Endothelial cell (in vitro differentiated cells): ENCODE measurements at regions not wholly inside any gene's neighbourhood (a gene's known extent, or its start where the extent isn't known, plus 50 kb on each side); places are given as distances from the start of the nearest gene placed in this dataset.
A peak's percentile ranks its signal among the peaks of the same experiment; 100 is the strongest.

Experiments
- DNase-seq: peaks from one replicate; pipeline ENCODE4 v3.0.0; 2021; ENCODE audit warnings: low spot score
- H3K27ac Mint-ChIP-seq: one replicate; pipeline ENCODE4 v1.8.0; 2021; ENCODE audit warnings: mixed read lengths, inconsistent platforms; ENCODE audit not compliant: unreplicated experiment
- H3K27me3 Mint-ChIP-seq: one replicate; pipeline ENCODE4 v1.8.0; 2021; ENCODE audit warnings: mild to moderate bottlenecking, moderate library complexity, mixed read lengths, inconsistent platforms; ENCODE audit not compliant: unreplicated experiment
- H3K36me3 Mint-ChIP-seq: one replicate; pipeline ENCODE4 v1.8.0; 2021; ENCODE audit warnings: mild to moderate bottlenecking, low read depth, mixed read lengths, inconsistent platforms; ENCODE audit not compliant: unreplicated experiment
- H3K4me1 Mint-ChIP-seq: one replicate; pipeline ENCODE4 v1.8.0; 2021; ENCODE audit warnings: mild to moderate bottlenecking, mixed read lengths, inconsistent platforms; ENCODE audit not compliant: unreplicated experiment
- H3K4me3 Mint-ChIP-seq: one replicate; pipeline ENCODE4 v1.8.0; 2021; ENCODE audit warnings: mild to moderate bottlenecking, mixed read lengths, inconsistent platforms; ENCODE audit not compliant: unreplicated experiment
- H3K9me3 Mint-ChIP-seq: one replicate; pipeline ENCODE4 v1.8.0; 2021; ENCODE audit warnings: mixed read lengths, inconsistent platforms; ENCODE audit not compliant: unreplicated experiment
- TF ChIP-seq, protein P1 (sequence below): fragments of 200-600 bp; sonication (generic); IDR thresholded peaks from one replicate; pipeline ENCODE4 v1.5.0; 2021; ENCODE audit warnings: antibody characterized with exemption; ENCODE audit not compliant: unreplicated experiment

DNA sequence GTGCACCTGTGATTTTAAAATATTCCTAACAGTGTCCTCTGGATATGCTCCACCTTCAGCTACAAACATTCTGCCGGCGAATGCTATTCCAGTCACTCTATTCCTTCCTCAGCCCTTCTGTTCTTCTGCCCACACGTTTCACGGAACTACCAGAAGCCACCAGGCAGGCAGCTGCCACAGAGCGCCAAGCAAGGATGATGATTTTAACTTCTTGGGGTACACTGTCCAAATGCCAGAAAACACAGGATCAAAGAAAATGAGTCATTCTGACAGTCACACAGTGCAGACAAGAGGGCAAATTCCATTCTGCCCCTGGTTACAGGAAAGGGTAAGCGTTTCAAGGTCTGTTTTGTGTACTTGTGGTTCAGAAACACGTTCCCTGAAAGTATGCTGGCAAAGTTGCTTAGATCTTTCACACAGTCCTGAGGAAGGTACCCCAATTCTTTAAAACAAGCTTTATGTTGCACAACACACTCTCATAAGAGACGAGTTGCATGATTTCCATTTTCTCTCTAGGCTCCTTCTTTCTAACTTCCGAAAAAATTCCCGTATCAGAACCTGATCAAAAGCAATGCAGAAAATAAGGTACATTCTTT lies 508.3 kb upstream of the PKN2 start:
- H3K36me3 Mint-ChIP-seq = no peaks in the 10 kb centered on the region
- TF ChIP-seq, protein P1, sequence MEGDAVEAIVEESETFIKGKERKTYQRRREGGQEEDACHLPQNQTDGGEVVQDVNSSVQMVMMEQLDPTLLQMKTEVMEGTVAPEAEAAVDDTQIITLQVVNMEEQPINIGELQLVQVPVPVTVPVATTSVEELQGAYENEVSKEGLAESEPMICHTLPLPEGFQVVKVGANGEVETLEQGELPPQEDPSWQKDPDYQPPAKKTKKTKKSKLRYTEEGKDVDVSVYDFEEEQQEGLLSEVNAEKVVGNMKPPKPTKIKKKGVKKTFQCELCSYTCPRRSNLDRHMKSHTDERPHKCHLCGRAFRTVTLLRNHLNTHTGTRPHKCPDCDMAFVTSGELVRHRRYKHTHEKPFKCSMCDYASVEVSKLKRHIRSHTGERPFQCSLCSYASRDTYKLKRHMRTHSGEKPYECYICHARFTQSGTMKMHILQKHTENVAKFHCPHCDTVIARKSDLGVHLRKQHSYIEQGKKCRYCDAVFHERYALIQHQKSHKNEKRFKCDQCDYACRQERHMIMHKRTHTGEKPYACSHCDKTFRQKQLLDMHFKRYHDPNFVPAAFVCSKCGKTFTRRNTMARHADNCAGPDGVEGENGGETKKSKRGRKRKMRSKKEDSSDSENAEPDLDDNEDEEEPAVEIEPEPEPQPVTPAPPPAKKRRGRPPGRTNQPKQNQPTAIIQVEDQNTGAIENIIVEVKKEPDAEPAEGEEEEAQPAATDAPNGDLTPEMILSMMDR = no peak
- H3K4me3 Mint-ChIP-seq = no peak overlapping the region
- peaks cover 2% of the 10 kb centered on the region for H3K27me3 Mint-ChIP-seq
- no peak for DNase-seq
- peaks cover 4% of the 10 kb centered on the region for H3K4me1 Mint-ChIP-seq
- no peak overlapping the region for H3K27ac Mint-ChIP-seq
- H3K9me3 Mint-ChIP-seq = no peaks in the 10 kb centered on the region

DNA sequence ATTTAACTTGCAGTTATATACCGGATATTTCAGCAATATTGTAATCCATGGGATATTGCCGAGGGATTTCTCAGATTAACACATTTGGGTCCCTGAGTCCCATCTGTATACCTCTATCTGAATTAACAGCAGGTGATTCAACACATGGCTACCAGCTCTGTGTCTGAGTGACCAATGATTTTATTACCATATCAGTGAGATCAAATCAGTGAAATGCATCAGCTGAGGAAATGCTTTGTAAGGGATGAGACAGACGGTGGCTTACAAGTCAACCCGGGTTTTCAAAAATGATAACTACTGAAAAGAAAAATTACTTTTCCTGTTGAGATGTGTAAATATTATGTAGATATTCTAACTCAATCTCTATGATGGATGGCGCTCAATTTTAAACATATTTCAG lies 504.1 kb upstream of the PKN2 start:
- Mint-ChIP-seq H3K9me3 (no peaks in the 10 kb centered on the region), H3K27ac (no peak overlapping the region), H3K36me3 (no peaks in the 10 kb centered on the region), H3K4me3 (no peak overlapping the region), H3K4me1 (peaks cover 8% of the 10 kb centered on the region), H3K27me3 (peaks cover 2% of the 10 kb centered on the region)
- TF ChIP-seq, protein P1 = no peak
- no peak for DNase-seq

- peak; percentile 78 for DNase-seq
- Mint-ChIP-seq H3K4me3 (no peak overlapping the region), H3K9me3 (no peaks in the 10 kb centered on the region), H3K27me3 (peaks cover 2% of the 10 kb centered on the region), H3K4me1 (peaks cover 8% of the 10 kb centered on the region), H3K36me3 (no peaks in the 10 kb centered on the region), H3K27ac (peak overlapping the region; percentile 57)
- TF ChIP-seq, protein P1 = peak; percentile 73
Observed at GRCh38 chr1:88180449-88181108, 503.5 kb upstream of the PKN2 start.

GRCh38 chr1:88186911-88187310 lies 497.2 kb upstream of the PKN2 start:
- Mint-ChIP-seq H3K36me3 (no peaks in the 10 kb centered on the region), H3K4me3 (no peak overlapping the region), H3K9me3 (no peaks in the 10 kb centered on the region), H3K27ac (no peak overlapping the region), H3K4me1 (peaks cover 4% of the 10 kb centered on the region), H3K27me3 (no peaks in the 10 kb centered on the region)
- DNase-seq = no peak
- TF ChIP-seq, protein P1 = no peak

DNA sequence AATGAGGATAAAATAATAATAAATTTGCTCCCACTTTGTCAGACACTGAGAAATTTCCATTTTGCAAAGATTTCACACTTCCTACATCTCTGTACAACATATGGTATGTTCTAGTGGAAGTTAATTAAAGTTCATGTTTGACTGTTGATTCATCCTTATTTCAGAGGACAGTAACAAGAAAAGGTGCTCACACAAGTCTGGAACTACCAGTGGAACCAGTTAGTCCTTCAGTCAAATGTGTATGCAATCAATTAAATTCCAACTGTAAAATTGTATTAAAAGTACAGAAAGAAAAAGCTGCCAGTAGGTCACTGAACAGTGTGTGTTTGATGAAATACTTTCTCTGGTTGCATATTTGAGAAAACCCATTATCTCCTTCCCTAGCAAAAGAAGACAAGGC lies 496.0 kb upstream of the PKN2 start:
- DNase-seq = no peak
- H3K4me3 Mint-ChIP-seq = no peak overlapping the region
- peaks cover 10% of the 10 kb centered on the region for H3K4me1 Mint-ChIP-seq
- H3K36me3 Mint-ChIP-seq = no peaks in the 10 kb centered on the region
- H3K27ac Mint-ChIP-seq = no peak overlapping the region
- no peaks in the 10 kb centered on the region for H3K27me3 Mint-ChIP-seq
- H3K9me3 Mint-ChIP-seq = no peaks in the 10 kb centered on the region
- TF ChIP-seq, protein P1 = no peak
